GM19467 (cell line): ENCODE measurements at regions not wholly inside any gene's neighbourhood (a gene's known extent, or its start where the extent isn't known, plus 50 kb on each side); places are given as distances from the start of the nearest gene placed in this dataset.
"Not testable (repeated sequence)": the region's sequence is repeated elsewhere in the genome, so short reads cannot be mapped to it uniquely, and the experiment has no call there.

Experiments
- ATAC-seq: cut with Tn5 transposase; IDR thresholded peaks from one replicate; pipeline ENCODE4 v1.9.1; 2021; ENCODE audit warnings: mild to moderate bottlenecking, moderate library complexity; ENCODE audit not compliant: unreplicated experiment

DNA sequence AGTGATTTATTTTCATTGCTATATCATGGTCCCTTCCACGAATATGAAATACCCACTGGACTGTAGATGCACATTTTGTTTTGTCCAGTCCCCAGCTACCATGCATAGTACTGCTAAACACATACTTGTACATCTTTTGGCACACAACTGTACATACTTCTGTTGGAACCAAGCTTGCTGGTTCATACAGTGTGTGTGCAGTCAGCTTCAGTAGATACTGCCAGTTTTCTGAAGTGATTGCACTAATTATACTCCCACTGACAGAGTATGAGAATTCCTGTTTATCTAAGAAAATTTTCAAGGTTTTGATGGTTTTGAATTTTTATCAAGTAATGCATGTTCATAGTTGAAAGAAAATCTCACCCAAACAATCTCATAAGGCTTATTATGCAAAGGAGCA, 100.7 kb upstream of the LMCD1 start:
- no peak for ATAC-seq

DNA sequence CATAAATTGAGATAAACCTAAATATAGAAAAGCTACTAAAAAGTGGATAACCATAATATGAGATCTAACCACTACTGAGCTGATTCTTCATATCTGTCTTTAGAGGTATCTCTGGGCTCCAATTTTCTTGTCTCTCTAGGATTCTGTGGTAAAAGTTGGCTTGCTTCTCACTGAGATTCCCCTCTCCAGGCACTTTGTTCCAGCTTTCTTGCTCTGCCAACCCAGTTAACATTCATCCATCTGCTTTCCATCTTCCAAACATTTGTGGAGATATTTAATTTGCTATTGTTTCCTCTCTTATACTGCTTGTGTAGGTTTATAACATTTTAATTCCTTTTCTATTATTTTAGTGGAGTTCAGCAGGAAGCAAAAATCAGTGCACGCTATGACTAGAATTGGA, 97.6 kb upstream of the LMCD1 start:
- ATAC-seq = no peak

DNA sequence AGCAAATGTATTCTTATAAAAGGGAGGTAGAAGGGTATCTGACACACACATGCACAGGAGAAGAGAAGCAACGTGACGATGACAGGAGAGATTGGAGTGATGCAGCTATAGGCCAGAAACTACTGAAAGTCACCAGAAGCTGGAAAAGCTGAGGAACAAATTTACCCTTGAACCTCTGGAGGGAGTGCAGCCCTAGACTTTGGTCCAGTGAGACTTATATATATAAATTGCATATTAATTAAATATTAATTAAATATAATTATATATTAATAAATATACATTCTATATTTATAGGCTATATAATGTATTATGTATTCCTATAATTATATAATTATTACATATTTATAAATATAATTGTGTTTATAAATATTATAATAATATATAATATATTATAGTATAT, 96.5 kb upstream of the LMCD1 start:
- ATAC-seq = no peak

DNA sequence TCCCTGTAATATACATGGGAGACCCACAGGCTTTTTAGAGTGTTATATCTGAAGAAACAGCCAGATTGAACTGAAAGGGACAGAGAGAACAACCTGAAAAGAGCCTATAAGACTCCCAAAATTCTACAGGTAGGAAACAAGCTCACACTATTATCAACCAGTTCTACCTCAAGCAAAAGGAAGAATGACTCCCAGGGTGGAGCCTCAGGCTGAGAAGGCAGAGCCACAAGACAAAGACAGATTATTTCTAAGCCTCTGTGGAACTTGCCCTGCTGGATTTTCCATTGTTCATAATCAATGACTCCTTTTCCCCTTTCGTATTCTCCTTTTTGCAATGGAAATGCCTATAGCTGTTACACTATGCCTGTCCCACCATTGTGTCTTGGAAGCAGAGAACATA, 95.1 kb upstream of the LMCD1 start:
- ATAC-seq = no peak

DNA sequence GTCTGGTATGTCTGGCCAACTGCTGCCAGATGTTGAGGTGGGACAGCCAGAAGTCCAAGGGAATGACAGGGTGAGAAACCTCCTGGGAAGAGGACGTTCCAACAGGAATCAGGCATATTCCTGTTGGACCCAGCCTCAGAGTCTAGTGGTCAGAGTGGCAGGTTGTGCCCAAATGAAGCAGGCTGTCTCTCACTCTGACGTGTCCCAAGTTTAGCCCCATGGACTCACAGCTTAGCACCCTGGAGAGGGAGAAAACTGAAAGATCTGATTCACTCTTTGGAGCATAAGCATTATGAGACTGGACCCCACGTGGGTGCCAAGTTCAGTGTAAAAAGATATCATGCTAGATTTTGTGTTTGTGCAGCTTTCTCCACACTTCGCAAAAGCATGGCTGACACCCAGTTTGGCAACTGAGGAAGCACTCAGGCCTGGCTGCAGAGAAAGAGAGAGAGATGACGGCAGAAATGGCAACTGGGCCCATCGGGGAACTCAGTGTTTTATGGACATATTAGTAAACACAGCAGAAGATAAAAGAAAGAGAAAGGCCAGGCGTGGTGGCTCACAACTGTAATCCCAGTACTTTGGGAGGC, 88.2 kb upstream of the LMCD1 start:
- ATAC-seq = no peak

DNA sequence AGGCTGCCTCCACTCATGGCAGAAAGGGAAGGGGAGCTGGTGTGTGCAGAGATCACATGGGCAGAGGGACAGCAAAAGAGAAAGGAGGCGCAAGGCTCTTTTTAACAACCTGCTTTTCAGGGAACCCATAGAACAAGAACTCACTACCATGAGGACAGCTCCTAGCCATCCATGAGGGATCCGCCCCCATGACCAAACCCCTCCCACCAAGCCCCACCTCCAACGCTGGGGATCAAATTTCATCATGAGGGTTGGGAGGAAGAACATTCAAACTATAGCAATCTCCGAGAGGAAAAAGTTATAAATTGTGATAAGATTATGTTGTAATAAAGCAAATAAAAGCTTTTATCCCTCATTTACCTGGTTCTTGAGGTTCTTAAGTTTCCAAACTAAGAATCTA, 84.7 kb upstream of the LMCD1 start:
- ATAC-seq = no peak

DNA sequence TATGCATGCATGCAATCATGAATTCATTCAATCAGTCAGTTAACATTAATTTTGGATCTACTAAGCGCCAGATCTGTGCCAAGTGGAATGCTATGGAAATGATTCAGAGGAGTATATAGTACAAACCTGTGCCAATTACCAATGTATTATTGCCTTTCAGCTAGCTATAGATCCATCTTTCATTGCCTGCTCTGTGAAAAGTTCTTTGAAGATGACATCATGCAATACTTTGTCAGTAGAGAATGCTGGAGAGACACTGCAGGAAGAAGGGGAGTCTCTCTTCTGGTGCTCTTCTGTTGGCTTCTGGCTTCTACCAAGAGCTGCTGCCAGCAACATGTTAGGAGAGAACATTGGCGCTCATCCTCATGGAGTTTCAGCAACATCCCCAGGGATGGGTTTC, 81.0 kb upstream of the LMCD1 start:
- ATAC-seq = no peak

DNA sequence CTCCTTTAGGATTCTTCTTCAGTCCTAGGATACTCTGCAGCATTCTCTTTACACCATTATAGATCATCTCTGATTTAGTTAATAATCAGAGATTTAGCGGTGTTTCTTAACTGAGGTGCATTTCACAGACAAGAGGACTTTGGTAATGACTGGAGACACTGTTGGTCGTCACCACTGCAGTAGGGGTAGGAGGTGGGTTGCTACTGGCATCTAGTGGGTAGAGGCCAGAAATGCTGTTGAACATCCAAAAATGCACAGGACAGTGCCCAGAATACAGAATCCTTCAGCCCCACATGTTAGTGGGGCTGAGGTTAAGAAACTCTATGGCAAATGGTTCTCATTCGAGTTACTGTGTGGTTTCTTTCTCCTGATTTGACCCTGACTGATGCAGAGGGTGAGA, 80.4 kb upstream of the LMCD1 start:
- ATAC-seq = no peak

DNA sequence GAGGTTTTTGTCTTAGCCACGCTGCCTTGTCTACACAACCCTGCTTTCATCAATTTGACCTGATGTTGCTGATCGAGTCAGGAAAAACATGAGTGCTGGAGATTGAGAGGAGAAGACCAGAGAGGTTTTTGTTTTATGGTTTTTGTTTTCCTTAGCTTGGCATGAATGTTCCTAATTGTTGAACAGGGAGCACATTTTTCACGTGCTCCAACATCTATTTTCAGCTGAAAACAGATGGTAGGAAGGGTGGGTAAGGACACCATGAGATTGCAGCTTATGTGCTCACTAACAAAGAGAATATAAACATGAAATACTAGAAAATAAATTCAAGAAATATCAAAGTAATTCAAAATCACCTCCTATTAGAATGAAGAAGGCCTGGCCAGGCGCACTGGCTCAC, 79.9 kb upstream of the LMCD1 start:
- ATAC-seq = no peak

DNA sequence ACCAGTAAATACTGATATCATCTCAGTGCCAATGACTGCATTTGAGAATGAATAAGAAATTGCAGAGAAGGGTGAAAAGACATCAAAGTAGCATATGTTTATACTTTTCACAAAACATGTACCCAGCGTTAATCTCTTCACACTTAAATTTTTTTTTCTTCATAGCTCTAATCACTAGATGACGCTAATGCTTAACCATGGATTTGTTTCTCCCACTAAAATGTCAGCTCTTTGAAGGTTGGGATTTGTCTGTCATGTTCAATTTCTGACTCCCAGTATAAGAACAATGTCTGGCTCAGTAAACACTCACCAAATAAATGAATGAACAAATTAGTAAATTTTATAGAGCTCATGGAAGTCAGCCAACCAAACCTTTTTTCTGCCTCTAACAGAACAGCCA, 78.3 kb upstream of the LMCD1 start:
- ATAC-seq = no peak

DNA sequence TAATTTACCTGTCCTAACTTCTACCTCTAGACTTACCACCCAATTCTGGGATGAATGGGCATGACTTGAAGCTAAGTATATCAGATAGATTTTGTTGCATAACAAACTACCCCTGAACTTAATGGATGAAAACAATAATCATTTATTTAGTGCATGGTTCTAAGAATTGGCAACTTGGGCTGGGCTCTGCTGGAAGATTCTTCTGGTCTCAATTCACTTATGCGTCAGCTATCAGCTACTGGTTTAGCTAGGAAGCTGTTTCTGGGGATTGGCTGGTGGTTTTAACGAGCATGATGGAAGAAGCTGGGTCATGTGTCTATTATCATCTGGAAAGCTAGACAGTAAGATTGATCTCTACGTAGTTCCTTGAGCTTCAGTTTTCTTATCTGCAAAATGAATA, 77.3 kb upstream of the LMCD1 start:
- ATAC-seq = no peak

DNA sequence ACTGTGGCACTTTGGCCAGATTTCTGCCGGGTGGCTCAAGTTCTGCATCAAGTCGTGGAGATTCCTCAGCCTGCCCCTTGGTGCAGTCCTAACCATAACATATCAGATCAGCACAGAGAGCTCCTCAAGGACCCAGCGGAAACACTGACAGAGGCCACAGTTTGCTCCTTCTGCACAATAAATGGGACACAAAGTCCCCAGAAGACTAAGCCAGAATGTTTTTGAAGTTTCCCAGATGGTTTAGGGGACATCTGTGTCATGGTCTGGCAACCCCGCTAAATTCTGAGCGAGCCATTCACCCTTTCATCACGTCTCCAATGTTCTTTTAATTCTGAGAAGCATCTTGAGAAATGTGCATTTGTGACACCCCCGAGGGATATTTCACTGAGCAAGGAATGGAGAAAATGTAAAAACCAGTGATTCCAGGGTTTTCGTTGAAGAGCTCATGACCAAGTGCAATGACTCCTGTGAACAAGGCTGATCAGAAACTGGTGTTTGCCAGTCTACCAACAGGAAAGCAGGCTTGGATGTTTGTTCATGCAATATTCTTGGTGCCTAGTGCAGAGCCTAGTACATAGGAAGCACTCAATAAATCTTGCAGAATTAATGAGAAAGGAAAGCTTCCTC, 64.8 kb upstream of the LMCD1 start:
- no peak for ATAC-seq

DNA sequence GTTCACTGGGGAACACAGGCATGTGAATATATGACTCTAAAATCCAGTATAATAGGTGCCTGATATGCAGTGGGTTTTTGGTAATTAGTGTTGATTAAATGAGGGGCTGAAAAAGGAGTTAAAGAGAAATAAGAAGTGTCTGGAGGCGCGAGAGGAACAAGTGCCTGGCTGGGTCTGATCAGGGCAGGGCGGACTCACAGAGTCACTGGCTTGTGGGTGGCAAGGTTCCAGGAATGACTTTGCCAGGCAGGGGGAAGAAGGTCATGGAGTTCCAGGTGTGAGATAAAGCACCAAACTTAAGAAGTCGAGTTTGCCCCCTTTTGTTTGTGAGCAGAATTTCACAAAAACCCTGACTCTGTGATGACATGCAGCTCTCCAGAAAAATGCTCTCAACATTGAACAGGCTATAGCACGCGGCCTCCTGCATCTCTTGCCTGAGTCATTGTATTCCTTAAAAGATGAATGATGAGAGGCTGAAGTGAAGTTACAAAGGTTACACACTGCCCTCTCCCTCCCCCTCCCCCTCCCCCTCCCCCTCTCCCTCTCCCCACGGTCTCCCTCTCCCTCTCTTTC, 63.0 kb upstream of the LMCD1 start:
- no peak for ATAC-seq

DNA sequence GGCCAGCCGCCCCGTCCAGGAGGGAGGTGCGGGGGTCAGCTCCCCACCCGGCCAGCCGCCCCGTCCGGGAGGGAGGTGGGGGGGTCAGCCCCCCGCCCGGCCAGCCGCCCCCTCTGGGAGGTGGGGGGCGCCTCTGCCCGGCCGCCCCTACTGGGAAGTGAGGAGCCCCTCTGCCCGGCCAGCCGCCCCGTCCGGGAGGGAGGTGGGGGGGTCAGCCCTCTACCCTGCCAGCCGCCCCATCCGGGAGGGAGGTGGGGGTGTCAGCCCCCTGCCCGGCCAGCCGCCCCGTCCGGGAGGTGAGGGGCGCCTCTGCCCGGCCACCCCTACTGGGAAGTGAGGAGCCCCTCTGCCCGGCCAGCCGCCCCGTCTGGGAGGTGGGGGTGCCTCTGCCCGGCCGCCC, 61.5 kb upstream of the LMCD1 start:
- ATAC-seq = not testable (repeated sequence)

DNA sequence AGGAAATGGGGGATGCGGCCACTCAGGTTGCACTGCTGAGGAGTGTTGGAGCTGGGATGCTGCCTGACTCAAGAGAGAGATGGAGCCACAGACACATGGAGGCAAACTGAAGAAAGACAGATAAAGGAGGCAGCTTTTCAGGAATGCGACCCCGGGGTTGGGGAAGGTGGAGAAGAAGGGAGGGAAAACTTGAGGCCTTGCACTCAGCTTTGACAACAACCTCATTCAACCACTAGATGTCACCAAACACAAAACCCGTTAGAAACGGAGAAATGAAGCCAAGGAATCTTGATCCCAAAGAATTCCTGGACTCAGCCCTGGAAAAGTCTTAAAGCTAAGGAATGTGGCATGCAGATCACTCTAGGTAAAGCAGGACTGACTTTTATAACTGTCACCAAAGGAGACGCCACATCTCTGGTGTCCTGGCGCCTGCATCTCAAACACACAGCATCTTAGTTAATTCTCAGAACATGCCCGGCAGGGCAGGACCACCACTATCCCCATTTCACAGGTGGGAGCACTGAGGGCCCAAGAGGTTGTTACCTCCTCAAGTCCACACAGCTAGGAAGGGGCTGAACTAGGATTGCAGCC, 59.6 kb upstream of the LMCD1 start:
- ATAC-seq = no peak

DNA sequence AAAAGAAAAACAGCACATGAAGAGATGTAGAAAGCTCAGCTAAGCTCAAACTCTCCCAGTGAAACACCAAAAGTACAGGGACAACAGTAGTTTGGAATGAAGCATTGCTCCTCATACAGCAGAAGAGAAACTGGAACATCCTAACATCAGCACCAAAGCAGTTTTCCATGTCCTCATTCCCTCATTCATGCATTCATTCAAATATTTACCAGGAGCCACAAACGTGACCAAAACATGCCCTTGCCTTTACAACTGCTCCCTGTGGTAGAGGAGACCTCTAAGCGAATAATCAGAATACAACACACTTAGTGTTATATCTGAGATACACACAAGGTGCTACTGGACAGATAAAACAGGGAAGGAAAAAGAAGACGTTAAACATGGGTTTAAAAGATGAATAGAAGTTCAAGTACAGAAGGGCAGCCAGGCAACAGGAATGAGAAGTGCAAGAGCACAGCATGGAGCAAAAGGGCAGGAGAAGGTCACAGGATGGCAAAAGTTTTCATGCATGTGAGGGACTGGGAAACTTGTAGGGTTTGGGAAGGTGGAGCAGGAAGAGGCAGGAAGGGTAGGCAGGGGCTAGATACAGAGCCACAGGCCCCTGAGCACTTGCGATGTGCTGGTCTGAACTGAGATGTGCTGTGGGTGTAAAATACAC, 58.5 kb upstream of the LMCD1 start:
- ATAC-seq = no peak

DNA sequence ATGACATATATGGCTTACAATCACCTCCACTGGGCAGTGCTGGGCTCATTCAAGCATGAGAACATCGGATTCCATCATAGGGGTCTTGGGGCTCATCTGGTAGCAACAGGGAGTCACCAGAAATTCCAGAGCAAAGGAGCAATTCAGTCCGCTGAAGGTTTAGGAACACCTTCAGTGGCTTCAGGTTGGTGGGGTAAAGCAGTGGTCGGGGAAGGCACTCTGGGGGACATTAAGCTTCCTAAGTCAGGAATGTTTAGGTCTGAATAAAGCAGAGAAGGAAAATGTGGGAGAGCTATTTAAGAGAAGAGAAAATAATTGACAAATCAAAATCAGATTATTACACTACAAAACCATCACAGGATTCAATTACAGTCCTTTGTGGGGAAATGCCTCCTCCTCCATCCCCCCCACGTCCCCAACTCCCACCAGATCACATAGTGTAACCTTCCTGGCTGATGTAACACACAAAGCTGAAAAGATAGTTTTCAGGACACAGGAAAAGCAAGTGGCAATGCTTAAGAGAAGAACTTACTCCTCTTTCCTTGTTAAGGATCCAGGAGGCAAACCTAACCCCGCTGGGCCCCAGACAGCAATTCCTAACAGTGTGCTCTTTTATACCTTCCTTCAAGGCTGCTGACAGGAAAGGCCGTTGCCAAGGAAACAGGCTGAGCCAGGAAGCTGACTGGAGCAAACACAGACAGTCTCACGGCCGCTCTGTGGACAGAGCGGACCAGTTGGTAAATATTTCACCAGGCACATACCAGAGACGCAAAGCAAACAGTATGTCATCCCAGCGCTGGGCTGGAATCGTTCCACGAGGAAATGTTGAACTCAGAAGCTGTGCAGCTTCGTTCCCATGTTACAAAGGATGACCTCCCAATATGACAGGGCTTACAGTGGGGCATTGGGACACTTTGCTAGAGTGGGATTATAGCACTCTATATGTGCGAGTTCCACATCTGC, 57.5 kb upstream of the LMCD1 start:
- ATAC-seq = no peak

DNA sequence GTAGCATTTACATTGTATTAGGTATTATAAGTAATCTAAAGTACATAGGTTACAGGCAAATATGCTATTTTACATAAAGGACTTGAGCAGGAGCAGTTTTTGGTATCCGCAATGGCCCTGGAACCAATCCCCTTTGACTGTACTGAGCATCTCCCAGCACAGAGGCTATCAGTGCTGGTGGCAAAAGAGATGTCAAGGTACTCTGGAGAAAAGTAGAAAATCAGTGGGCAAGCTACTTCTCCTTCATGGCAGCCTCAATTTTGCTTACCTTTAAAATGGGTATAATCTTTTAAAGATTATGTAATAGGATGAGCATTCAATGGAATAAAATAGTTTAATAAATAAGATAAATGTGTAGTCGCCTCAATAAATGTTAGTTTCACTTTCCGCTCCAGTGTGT, 56.7 kb upstream of the LMCD1 start:
- ATAC-seq = no peak

DNA sequence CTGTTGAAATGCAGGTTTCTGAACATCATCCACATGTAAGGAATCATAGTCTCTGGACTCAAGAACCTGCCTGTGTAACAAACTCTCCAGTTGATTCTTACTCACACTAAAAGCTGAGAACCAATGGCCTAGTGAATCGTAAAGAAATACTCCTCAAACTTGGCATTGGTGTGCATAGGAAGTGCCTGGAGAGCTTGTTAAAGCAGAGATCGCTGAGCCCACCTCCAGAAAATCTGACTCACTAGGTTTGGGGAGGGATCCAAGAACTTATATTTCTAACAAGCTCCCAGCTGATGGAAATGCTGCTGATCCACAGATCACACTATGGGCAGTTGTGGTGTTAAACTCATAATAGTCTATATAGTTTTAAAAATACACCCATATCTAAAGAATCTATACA, 55.8 kb upstream of the LMCD1 start:
- no peak for ATAC-seq

DNA sequence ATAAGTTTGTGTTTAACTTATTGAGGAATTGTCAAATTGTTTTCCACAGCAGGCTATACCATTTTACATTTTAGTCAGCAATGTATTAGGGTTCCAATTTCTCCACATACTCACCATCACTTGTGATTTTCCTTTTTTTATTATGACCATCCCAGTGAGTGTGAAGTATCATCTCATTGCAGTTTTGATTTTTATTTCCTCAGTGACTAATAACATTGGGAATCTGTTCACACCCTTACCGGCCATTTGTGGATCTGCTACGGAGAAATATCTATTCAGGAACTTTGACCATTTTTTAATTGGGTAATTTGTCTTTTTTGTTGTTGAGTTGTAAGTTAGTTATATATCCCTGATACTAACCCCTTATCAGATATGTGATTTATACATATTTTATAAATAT, 54.8 kb upstream of the LMCD1 start:
- no peak for ATAC-seq

DNA sequence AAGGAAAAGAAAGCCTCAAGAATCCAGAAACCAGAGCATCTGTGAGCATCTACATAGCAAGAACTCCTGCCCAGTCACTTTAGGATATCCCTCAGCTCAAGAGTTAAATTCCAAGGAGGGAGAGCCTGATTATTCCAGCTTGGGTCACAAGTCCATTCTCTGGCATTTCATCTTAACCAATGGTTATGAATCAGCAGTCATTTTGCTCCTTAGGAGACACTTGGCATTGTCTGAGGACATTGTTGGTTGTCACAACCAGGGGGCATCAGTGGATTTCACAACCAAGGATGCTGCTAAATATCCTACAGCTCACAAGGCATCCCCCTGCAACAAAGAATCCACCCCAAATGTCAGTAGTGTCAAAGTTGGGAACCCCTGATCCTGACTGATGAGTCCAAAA, 51.0 kb upstream of the LMCD1 start:
- ATAC-seq = no peak
